HG02943 (cell line): ENCODE measurements at regions not wholly inside any gene's neighbourhood (a gene's known extent, or its start where the extent isn't known, plus 50 kb on each side); places are given as distances from the start of the nearest gene placed in this dataset.
"Not testable (repeated sequence)": the region's sequence is repeated elsewhere in the genome, so short reads cannot be mapped to it uniquely, and the experiment has no call there.

Experiments used
- ATAC-seq: cut with Tn5 transposase; IDR thresholded peaks from one replicate; pipeline ENCODE4 v1.9.1; 2021; ENCODE audit warnings: mild to moderate bottlenecking, low read depth, moderate library complexity; ENCODE audit not compliant: unreplicated experiment

GRCh38 chr5:91315701-91316100, 67.4 kb downstream of the ARRDC3 start:
- ATAC-seq: no peak

GRCh38 chr5:91313757-91314673, 69.1 kb downstream of the ARRDC3 start:
- peak; percentile 35 for ATAC-seq

GRCh38 chr5:91312698-91313097, 70.4 kb downstream of the ARRDC3 start:
- no peak for ATAC-seq

GRCh38 chr5:91311697-91312501, 71.2 kb downstream of the ARRDC3 start:
- peak; percentile 97 for ATAC-seq

- no peak for ATAC-seq
These were observed 71.9 kb downstream of the ARRDC3 start for GRCh38 chr5:91311168-91311696.

- ATAC-seq: not testable (repeated sequence)
These were observed 75.0 kb downstream of the ARRDC3 start for GRCh38 chr5:91308157-91308556.

- ATAC-seq: no peak
These were observed 76.1 kb downstream of the ARRDC3 start for GRCh38 chr5:91307048-91307447.

GRCh38 chr5:91306497-91306896, 76.6 kb downstream of the ARRDC3 start:
- no peak for ATAC-seq

- no peak for ATAC-seq
These were observed 77.5 kb downstream of the ARRDC3 start for GRCh38 chr5:91305640-91306039.

- not testable (repeated sequence) for ATAC-seq
These were observed 79.1 kb downstream of the ARRDC3 start for GRCh38 chr5:91304015-91304414.

- ATAC-seq: no peak
These were observed 80.2 kb downstream of the ARRDC3 start for GRCh38 chr5:91302958-91303357.

- ATAC-seq: no peak
These were observed 80.8 kb downstream of the ARRDC3 start for GRCh38 chr5:91302305-91302704.

GRCh38 chr5:91301106-91301846, 81.8 kb downstream of the ARRDC3 start:
- ATAC-seq: no peak

- ATAC-seq: no peak
These were observed 85.1 kb downstream of the ARRDC3 start for GRCh38 chr5:91297994-91298393.

- ATAC-seq: no peak
These were observed 86.4 kb downstream of the ARRDC3 start for GRCh38 chr5:91296674-91297143.

- not testable (repeated sequence) for ATAC-seq
These were observed 87.0 kb downstream of the ARRDC3 start for GRCh38 chr5:91296102-91296501.

GRCh38 chr5:91293131-91293530, 90.0 kb downstream of the ARRDC3 start:
- ATAC-seq: peak; percentile 99

GRCh38 chr5:91291628-91292569, 91.2 kb downstream of the ARRDC3 start:
- ATAC-seq: no peak
